HEK293T (cell line): ENCODE measurements at regions not wholly inside any gene's neighbourhood (a gene's known extent, or its start where the extent isn't known, plus 50 kb on each side); places are given as distances from the start of the nearest gene placed in this dataset.

Source experiments
- CTCF ChIA-PET: fragments of 350-600 bp; formaldehyde crosslinking; extraction: SDS; loops from one replicate; lab custom pipeline; 2021; ENCODE audit warnings: antibody characterized with exemption, inconsistent platforms; lab: Yijun Ruan, JAX
- POLR2A ChIA-PET: fragments of 350-600 bp; formaldehyde crosslinking; extraction: SDS; loops from one replicate; lab custom pipeline; 2020; ENCODE audit warnings: antibody characterized with exemption, inconsistent platforms; lab: Yijun Ruan, JAX
- DNase-seq: peaks from one replicate; pipeline ENCODE4 v3.0.0; 2012; ENCODE audit warnings: mixed read lengths; ENCODE audit errors: extremely low spot score
- ARNT ChIP-seq: fragments of 450-650 bp; IDR thresholded peaks from 2 replicates; pipeline ENCODE4 v1.6.1; 2017; ENCODE audit warnings: mild to moderate bottlenecking
- BHLHE40 ChIP-seq: fragments of 450-650 bp; IDR thresholded peaks from 2 replicates; pipeline ENCODE4 v1.6.1; 2016; ENCODE audit warnings: mild to moderate bottlenecking, moderate library complexity, borderline replicate concordance
- CTBP1 ChIP-seq: fragments of 450-650 bp; IDR thresholded peaks from 2 replicates; pipeline ENCODE4 v1.6.1; 2016; ENCODE audit warnings: borderline replicate concordance
- ELF4 ChIP-seq: fragments of 450-650 bp; IDR thresholded peaks from 2 replicates; pipeline ENCODE4 v1.6.1; 2017; ENCODE audit warnings: antibody characterized with exemption
- FOXA1 ChIP-seq: fragments of 450-650 bp; IDR thresholded peaks from 2 replicates; pipeline ENCODE4 v1.6.1; 2016; ENCODE audit warnings: mild to moderate bottlenecking
- FOXK2 ChIP-seq: fragments of 450-650 bp; IDR thresholded peaks from 2 replicates; pipeline ENCODE4 v1.6.1; 2016; ENCODE audit warnings: mild to moderate bottlenecking
- FOXM1 ChIP-seq: fragments of 450-650 bp; IDR thresholded peaks from 2 replicates; pipeline ENCODE4 v1.6.1; 2017; ENCODE audit warnings: mild to moderate bottlenecking, borderline replicate concordance
- HDGF ChIP-seq: fragments of 450-650 bp; IDR thresholded peaks from 2 replicates; pipeline ENCODE4 v1.6.1; 2017; ENCODE audit warnings: antibody characterized with exemption, borderline replicate concordance
- L3MBTL2 ChIP-seq: fragments of 450-650 bp; conservative IDR thresholded peaks from 2 replicates; pipeline ENCODE4 v1.6.1; 2016; ENCODE audit warnings: mild to moderate bottlenecking
- LEF1 ChIP-seq: fragments of 450-650 bp; IDR thresholded peaks from 2 replicates; pipeline ENCODE4 v1.6.1; 2017; ENCODE audit warnings: mild to moderate bottlenecking, borderline replicate concordance
- NFRKB ChIP-seq: fragments of 450-650 bp; IDR thresholded peaks from 2 replicates; pipeline ENCODE4 v1.6.1; 2016; ENCODE audit warnings: mild to moderate bottlenecking, moderate library complexity
- SP1 ChIP-seq: fragments of 450-650 bp; IDR thresholded peaks from 2 replicates; pipeline ENCODE4 v1.6.1; 2017
- SUZ12 ChIP-seq: fragments of 450-650 bp; IDR thresholded peaks from 2 replicates; pipeline ENCODE4 v1.6.1; 2016; ENCODE audit warnings: mild to moderate bottlenecking
- TARDBP ChIP-seq: fragments of 450-650 bp; IDR thresholded peaks from 2 replicates; pipeline ENCODE4 v1.6.1; 2016
- ZNF384 ChIP-seq: fragments of 450-650 bp; IDR thresholded peaks from 2 replicates; pipeline ENCODE4 v1.6.1; 2016
- TF ChIP-seq, protein P1 (sequence below): fragments of 450-650 bp; IDR thresholded peaks from 2 replicates; pipeline ENCODE4 v1.6.1; 2016

DNA sequence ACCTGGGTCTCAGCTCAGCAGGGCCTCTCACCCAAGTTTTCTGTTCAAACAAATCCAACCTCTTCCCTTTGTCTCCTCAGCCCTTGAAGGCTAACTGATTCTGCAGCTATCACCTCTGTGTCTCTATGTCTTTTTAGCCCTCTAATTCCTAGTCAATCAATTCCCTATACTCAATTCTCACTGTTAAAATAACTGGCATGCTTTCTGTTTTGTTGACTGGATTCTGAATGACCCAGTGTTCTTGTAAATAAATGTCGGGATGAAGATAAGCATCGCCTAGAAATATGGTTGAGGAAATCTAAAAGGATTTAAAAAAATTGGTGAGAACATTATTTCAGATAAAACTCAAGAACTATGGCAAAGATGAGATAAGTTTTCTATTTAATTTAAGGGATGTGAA, 210.2 kb downstream of the ICE1 start:
- ChIA-PET POLR2A (no interaction called here), CTCF (no interaction called here)
- DNase-seq = no peak
- no peak for TF ChIP-seq FOXM1
- no peak for TF ChIP-seq BHLHE40
- TF ChIP-seq NFRKB = no peak
- TF ChIP-seq FOXA1 = no peak
- TF ChIP-seq CTBP1 = no peak
- TF ChIP-seq, protein P1, sequence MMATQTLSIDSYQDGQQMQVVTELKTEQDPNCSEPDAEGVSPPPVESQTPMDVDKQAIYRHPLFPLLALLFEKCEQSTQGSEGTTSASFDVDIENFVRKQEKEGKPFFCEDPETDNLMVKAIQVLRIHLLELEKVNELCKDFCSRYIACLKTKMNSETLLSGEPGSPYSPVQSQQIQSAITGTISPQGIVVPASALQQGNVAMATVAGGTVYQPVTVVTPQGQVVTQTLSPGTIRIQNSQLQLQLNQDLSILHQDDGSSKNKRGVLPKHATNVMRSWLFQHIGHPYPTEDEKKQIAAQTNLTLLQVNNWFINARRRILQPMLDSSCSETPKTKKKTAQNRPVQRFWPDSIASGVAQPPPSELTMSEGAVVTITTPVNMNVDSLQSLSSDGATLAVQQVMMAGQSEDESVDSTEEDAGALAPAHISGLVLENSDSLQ = no peak
- TF ChIP-seq ZNF384 = no peak
- no peak for TF ChIP-seq TARDBP

DNA sequence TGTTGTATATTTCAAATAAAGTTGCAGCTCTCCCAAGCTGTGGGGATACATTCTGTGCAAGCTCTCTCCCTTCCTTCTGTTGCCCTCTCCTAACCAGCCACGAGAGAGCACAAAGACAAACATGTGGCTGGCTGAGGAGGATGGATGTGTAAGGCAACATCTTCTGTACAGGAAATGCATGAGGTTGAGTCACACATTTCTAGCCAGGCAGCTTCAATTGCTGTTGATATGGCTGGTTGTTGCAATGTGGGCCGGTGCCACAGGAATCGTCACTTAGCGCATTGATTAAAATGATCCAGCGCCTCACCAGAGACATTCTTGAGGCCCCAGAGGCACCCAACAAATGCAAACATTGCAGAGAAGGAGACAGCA, 207.1 kb downstream of the ICE1 start:
- POLR2A ChIA-PET = no interaction called here
- DNase-seq = no peak
- CTCF ChIA-PET = no interaction called here
- TF ChIP-seq FOXM1 (no peak), LEF1 (no peak), ARNT (no peak), ELF4 (no peak), FOXK2 (no peak), BHLHE40 (no peak), ZNF384 (no peak), TARDBP (no peak), SUZ12 (no peak)

DNA sequence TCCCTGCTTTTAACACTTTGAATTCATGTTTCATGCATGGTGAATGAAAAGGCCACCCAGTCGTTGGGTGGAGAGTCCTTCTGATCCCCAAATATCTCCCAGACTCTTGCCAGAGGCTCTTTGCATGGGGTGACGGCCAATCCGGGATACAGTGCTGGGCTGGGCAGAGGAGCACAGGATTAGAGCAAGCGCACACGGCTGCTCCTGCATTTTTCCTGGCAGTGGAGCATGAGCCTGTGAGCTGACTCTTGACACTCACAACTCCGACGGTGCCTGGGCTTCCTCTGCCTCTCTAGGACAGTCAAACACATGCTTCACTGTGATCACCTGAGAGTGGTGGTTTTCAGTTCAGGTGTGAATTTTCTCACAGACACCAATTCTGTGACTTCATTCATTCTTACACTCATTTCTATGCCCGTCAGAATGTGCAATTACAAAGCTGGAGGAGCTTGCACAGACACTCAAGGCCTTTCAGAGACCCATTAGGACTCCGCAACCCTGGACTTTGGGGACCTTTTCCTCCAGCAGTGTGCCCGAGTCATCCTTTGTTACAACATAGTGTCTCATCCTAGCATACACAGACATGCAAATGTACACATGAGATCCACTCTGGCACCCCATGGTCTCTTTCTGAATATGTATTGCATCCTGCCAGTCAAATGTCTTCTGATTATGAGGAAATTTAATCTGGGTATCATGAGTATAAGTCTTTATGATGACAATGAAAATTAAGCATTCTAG, 206.6 kb downstream of the ICE1 start:
- TF ChIP-seq L3MBTL2 (no peak), SUZ12 (no peak), NFRKB (no peak), TARDBP (no peak), ZNF384 (no peak), SP1 (no peak), ELF4 (no peak), BHLHE40 (no peak), ARNT (no peak), CTBP1 (no peak)
- TF ChIP-seq, protein P1 = no peak
- POLR2A ChIA-PET = no interaction called here
- DNase-seq = no peak
- CTCF ChIA-PET = no interaction called here

DNA sequence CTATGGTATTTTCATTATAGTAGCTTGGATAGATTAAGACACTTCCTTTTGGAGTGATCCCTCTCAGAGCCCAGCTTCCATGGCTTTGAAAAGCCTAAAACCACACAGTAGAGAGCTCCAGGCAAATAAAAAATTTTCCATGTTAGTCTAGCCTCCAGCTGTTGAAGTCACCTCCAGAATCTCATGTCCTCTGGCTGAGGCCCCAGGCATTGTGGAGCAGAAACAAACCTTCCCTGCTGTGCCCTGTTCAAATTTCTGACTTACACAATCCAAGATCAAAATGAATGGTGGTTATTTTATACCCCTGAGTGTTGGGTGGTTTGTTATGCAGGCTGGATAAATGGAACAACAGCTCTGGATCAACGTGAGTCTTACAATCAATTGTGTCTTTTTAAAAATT, 203.9 kb downstream of the ICE1 start:
- no peak for TF ChIP-seq LEF1
- TF ChIP-seq HDGF = no peak
- TF ChIP-seq NFRKB = no peak
- TF ChIP-seq, protein P1 = no peak
- no peak for TF ChIP-seq CTBP1
- no peak for TF ChIP-seq BHLHE40
- TF ChIP-seq TARDBP = no peak
- TF ChIP-seq L3MBTL2 = no peak
- TF ChIP-seq FOXK2 = no peak
- TF ChIP-seq FOXM1 = no peak
- ChIA-PET CTCF (no interaction called here), POLR2A (no interaction called here)
- no peak for DNase-seq

DNA sequence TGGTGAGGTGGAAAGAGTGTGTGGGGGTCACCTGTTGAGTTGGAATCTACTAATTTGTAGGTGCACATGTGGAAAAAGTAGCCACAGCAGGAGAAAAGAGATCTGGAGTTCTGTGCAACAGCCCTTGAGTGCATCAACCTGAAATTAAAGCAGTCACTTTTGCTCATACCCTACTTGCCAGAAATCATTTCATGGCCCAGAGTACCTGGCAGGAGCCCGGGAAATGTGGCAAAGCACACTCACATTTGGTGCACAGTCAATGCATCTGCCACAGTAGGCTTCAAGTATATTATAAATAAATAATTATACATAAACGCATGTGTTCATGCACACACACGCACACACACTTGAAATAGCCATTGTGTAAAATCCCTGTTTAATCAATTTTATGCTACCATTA, 203.0 kb downstream of the ICE1 start:
- DNase-seq = no peak
- TF ChIP-seq NFRKB (no peak), CTBP1 (no peak), TARDBP (no peak), LEF1 (no peak), SP1 (no peak), HDGF (no peak), FOXM1 (no peak), SUZ12 (no peak), FOXK2 (no peak), ARNT (no peak), L3MBTL2 (no peak), BHLHE40 (no peak), ELF4 (no peak)
- TF ChIP-seq, protein P1 = no peak
- ChIA-PET POLR2A (no interaction called here), CTCF (no interaction called here)

DNA sequence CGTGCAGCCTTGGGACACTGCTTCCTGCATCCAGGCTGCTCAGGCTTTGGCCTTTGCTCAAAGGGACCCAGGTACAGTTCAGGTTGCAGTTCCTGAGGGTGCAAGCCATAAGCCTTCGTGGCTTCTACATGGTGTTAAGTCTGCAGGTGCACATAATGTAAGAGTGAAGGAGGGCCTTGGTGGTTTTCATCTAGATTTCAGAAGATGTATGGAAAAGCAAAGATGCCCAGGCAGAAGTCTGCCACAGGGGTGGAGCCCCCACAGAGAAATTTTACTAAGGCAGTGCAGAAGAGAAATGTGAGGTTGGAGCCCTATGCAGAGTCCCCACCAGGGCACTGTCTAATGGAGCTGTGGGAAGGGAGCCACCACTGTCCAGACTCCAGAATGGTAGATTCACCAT, 200.9 kb downstream of the ICE1 start:
- ChIA-PET CTCF (no interaction called here), POLR2A (no interaction called here)
- TF ChIP-seq ARNT (no peak), FOXM1 (no peak), BHLHE40 (no peak), NFRKB (no peak), LEF1 (no peak), ELF4 (no peak), FOXA1 (no peak), FOXK2 (no peak), TARDBP (no peak), ZNF384 (no peak), CTBP1 (no peak), SUZ12 (no peak), L3MBTL2 (no peak), HDGF (no peak), SP1 (no peak)
- TF ChIP-seq, protein P1 = no peak
- no peak for DNase-seq
